Upper lobe of right lung (tissue), 1 donor: ENCODE measurements at regions not wholly inside any gene's neighbourhood (a gene's known extent, or its start where the extent isn't known, plus 50 kb on each side); places are given as distances from the start of the nearest gene placed in this dataset.
"Not testable (repeated sequence)": the region's sequence is repeated elsewhere in the genome, so short reads cannot be mapped to it uniquely, and the experiment has no call there.

Source experiments
- ATAC-seq: fragments of 200-7000 bp; cut with Tn5 transposase; one replicate; pipeline ENCODE4 v1.9.1; 2020; ENCODE audit warnings: mild to moderate bottlenecking, moderate library complexity
- DNase-seq: peaks from one replicate; pipeline ENCODE4 v3.0.0-alpha.2; 2020
- H3K27ac ChIP-seq: fragments of 200-600 bp; one replicate; pipeline ENCODE4 v1.8.0; 2022
- H3K27me3 ChIP-seq: fragments of 200-600 bp; one replicate; pipeline ENCODE4 v1.8.0; 2022; ENCODE audit warnings: mild to moderate bottlenecking
- H3K36me3 ChIP-seq: fragments of 200-600 bp; one replicate; pipeline ENCODE4 v1.8.0; 2022
- H3K4me1 ChIP-seq: fragments of 200-600 bp; one replicate; pipeline ENCODE4 v1.8.0; 2022
- H3K4me3 ChIP-seq: fragments of 200-600 bp; one replicate; pipeline ENCODE4 v1.8.0; 2022; ENCODE audit warnings: mild to moderate bottlenecking
- H3K9me3 ChIP-seq: fragments of 200-600 bp; one replicate; pipeline ENCODE4 v1.8.0; 2022
- intact Hi-C: fragments of 100-400 bp; cut with DNase I; formaldehyde crosslinking; loops from one replicate; pipeline ENCODE4 v1.11.0; 2022
- TF ChIP-seq, protein P1 (sequence below): fragments of 200-600 bp; IDR thresholded peaks from one replicate; pipeline ENCODE4 v1.8.0; 2022; ENCODE audit warnings: antibody characterized with exemption
- donor health status: DM: no; HTN: yes; CAD: no; lungs with severe emphysema.

DNA sequence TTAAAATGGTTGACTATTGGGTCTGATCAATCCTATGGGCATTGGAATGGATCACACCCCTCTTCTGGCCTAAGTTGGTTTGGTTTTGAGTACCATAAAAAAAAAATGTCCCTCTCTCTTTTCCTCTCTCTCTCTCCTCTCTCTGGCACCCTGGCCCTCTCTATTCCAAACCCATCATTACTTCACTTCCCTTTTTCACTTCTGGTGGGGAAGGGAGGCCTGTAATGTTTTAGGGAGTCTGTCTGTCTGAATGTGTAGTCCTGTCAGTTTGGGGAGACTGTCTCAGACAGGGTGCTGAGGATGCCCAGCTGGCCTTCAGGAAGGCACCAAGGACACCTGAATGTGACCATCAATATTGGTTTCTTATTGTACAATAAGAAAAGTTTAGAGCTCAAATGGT, 165.8 kb downstream of the CD24 start:
- no peaks in the 10 kb centered on the region for H3K27me3 ChIP-seq
- no peak for ATAC-seq
- DNase-seq: no peak
- no peaks in the 10 kb centered on the region for H3K36me3 ChIP-seq
- TF ChIP-seq, protein P1, sequence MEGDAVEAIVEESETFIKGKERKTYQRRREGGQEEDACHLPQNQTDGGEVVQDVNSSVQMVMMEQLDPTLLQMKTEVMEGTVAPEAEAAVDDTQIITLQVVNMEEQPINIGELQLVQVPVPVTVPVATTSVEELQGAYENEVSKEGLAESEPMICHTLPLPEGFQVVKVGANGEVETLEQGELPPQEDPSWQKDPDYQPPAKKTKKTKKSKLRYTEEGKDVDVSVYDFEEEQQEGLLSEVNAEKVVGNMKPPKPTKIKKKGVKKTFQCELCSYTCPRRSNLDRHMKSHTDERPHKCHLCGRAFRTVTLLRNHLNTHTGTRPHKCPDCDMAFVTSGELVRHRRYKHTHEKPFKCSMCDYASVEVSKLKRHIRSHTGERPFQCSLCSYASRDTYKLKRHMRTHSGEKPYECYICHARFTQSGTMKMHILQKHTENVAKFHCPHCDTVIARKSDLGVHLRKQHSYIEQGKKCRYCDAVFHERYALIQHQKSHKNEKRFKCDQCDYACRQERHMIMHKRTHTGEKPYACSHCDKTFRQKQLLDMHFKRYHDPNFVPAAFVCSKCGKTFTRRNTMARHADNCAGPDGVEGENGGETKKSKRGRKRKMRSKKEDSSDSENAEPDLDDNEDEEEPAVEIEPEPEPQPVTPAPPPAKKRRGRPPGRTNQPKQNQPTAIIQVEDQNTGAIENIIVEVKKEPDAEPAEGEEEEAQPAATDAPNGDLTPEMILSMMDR: no peak
- peaks cover 33% of the 10 kb centered on the region for H3K9me3 ChIP-seq
- H3K27ac ChIP-seq: no peak overlapping the region
- H3K4me3 ChIP-seq: no peak overlapping the region
- intact Hi-C loops: no loop called here
- H3K4me1 ChIP-seq: no peaks in the 10 kb centered on the region

DNA sequence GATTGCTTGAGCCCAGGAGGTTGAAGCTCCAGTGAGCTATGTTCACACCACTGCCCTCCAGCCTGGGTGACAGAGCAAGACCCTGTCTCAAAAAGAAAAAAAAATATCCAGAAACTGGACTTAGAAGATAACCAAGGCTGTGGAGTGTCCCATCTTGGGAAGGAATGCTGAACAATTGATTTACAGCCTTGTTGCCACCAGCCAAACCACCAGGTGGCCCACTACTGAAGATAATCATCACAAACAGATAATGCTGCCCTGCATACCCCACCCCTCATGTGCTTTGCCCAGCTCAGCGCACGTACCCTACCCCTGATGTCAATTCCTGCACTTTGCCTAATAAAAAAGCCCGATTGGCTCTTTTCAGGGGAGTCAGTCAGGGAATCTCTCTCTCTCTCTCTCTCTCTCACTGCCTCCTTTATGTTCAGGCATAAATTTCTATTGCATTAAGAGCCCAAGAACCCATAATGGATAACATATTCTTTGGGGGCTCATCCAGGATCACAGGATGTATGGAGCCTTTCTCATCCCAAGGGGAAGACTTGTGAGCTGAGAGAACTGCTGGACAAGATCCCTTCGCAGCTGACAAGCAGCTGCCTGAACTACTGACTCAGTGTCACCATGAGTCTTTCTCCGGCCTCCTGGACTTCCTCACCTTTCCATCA, 166.4 kb downstream of the CD24 start:
- Histone ChIP-seq H3K4me1 (no peaks in the 10 kb centered on the region), H3K4me3 (no peak overlapping the region), H3K27ac (no peak overlapping the region), H3K27me3 (no peaks in the 10 kb centered on the region), H3K36me3 (no peaks in the 10 kb centered on the region), H3K9me3 (peaks cover 33% of the 10 kb centered on the region)
- no peak for DNase-seq
- ATAC-seq: no peak
- TF ChIP-seq, protein P1: no peak
- intact Hi-C loops: no loop called here

DNA sequence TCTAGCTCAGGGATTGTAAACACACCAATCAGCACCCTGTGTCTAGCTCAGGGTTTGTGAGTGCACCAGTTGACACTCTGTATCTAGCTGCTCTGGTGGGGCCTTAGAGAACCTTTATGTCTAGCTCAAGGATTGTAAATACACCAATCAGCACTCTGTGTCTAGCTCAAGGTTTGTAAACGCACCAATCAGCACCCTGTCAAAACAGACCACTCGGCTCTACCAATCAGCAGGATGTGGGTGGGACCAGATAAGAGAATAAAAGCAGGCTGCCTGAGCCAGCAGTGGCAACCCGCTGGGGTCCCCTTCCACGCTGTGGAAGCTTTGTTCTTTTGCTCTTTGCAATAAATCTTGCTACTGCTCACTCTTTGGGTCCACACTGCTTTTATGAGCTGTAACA, 168.3 kb downstream of the CD24 start:
- DNase-seq: not testable (repeated sequence)

DNA sequence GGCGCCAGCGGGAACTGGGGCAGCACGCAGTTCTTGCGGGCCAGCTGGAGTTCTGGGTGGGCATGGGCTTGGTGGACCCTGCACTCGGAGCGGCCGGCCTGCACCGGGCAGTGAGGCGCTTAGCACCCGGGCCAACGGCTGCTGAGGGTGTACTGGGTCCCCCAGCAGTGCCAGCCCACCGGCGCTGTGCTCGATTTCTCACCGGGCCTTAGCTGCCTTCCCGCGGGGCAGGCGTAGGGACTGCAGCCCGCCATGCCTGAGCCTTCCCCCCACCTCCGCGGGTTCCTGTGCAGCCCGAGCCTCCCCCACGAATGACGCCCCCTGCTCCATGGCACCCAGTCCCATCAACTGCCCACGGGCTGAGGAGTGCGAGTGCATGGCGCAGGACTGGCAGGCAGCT, 168.8 kb downstream of the CD24 start:
- DNase-seq: no peak
- TF ChIP-seq, protein P1: no peak
- no peak for ATAC-seq

More for the DNA sequence above, 168.3 kb downstream of the CD24 start:
- H3K27me3 ChIP-seq, H3K4me3 ChIP-seq, ATAC-seq, H3K27ac ChIP-seq, H3K4me1 ChIP-seq, H3K36me3 ChIP-seq, intact Hi-C loops: not testable (repeated sequence)
- peaks cover 30% of the 10 kb centered on the region for H3K9me3 ChIP-seq

DNA sequence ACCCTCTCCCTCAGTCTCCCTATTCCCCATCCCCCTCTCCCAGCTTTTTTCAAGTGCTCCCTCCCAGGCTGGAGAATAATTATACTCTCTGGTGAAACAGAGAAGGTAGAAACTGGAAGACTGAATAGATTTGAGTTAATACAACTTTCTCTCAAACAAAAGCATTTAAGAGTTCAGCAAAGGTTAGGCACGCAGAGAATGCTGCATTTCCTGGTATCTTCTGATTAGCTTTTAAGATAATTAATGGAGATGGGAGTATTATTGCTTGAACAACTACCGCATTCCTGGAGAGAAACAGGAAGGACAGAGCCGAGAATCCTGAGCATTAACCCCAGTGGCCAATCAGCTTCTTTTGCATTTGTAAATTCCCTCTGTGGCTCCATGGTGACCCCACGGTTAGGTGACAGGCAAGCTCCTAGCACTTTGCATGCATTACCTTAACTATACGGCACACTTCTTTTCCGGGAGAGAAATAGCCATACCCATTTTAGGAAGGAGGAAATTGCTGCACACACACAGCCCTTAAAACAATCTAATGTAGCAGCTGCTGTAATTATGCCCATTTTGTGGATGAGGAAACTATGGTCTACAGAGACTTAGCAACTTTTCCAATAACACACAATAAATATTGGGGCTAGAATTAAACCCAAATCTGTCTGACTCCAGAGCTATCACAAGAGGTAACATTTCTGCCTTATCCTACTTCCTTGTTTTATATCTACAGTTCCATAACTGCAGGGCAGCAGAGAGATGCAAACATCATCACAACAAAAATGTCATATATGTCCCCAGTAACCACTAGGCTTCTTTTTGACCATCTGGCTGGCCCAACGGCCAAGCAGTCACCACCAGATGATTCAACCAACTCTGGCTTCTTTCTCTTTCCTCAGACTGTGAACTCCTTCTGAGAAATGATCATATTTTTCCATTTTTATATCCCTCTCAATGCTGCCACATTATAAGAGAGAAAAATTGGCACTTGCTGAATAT, 169.9 kb downstream of the CD24 start:
- H3K36me3 ChIP-seq: no peaks in the 10 kb centered on the region
- TF ChIP-seq, protein P1: no peak
- no peaks in the 10 kb centered on the region for H3K27me3 ChIP-seq
- H3K4me1 ChIP-seq: no peaks in the 10 kb centered on the region
- H3K9me3 ChIP-seq: peaks cover 14% of the 10 kb centered on the region
- no peak for DNase-seq
- ATAC-seq: no peak
- H3K27ac ChIP-seq: no peak overlapping the region
- no peak overlapping the region for H3K4me3 ChIP-seq
- intact Hi-C loops: no loop called here

More for the DNA sequence above, 168.8 kb downstream of the CD24 start:
- Histone ChIP-seq H3K4me1 (no peaks in the 10 kb centered on the region), H3K27ac (no peak overlapping the region), H3K27me3 (no peaks in the 10 kb centered on the region), H3K9me3 (peaks cover 25% of the 10 kb centered on the region), H3K4me3 (no peak overlapping the region), H3K36me3 (no peaks in the 10 kb centered on the region)
- intact Hi-C loops: no loop called here

DNA sequence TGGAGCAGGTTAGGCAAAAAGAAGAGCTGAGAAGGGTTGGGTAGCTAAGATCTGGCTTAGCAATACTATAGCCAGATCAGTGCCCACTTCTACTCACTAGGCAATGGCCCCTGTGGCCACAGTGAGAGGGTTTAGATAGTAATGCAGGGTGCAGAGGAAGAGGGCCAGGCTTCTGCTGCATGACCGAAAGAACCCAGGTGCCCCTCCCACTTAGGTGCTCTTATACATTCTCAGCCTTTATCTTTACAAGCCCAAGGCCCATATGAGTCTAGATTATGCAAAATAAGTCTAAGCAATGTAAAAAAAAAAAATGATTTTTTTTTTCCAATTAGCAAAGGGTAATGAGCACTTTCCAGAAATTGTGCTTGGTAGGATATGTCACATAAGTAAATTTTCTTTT, 171.3 kb downstream of the CD24 start:
- Histone ChIP-seq H3K4me3 (no peak overlapping the region), H3K27ac (no peak overlapping the region)

More for the DNA sequence above, 171.3 kb downstream of the CD24 start:
- TF ChIP-seq, protein P1: no peak
- ATAC-seq (no peak), DNase-seq (no peak)
- H3K4me1 ChIP-seq: no peaks in the 10 kb centered on the region
- H3K36me3 ChIP-seq: no peaks in the 10 kb centered on the region
- H3K27me3 ChIP-seq: no peaks in the 10 kb centered on the region
- H3K9me3 ChIP-seq: peaks cover 6% of the 10 kb centered on the region
- intact Hi-C loops: no loop called here
